HL-60 (cell line): ENCODE measurements at regions not wholly inside any gene's neighbourhood (a gene's known extent, or its start where the extent isn't known, plus 50 kb on each side); places are given as distances from the start of the nearest gene placed in this dataset.
"Not testable (repeated sequence)": the region's sequence is repeated elsewhere in the genome, so short reads cannot be mapped to it uniquely, and the experiment has no call there.

Source experiments
- GABPA ChIP-seq: IDR thresholded peaks from 2 replicates; pipeline ENCODE4 v1.6.1; 2012; ENCODE audit warnings: low read depth
- POLR2AphosphoS5 ChIP-seq: IDR thresholded peaks from 2 replicates; pipeline ENCODE4 v1.6.1; 2012; ENCODE audit warnings: low read depth
- SPI1 ChIP-seq: IDR thresholded peaks from 2 replicates; pipeline ENCODE4 v1.6.1; 2012; ENCODE audit warnings: low read depth, mild to moderate bottlenecking, borderline replicate concordance
- TF ChIP-seq, protein P1 (sequence below): IDR thresholded peaks from one replicate; pipeline ENCODE4 v1.5.1; 2011; ENCODE audit warnings: low read length, control low read depth, inconsistent platforms; ENCODE audit not compliant: insufficient read depth
- TF ChIP-seq, protein P2 (sequence below): IDR thresholded peaks from 2 replicates; pipeline ENCODE4 v1.6.1; 2012; ENCODE audit warnings: low read depth; ENCODE audit not compliant: insufficient replicate concordance

DNA sequence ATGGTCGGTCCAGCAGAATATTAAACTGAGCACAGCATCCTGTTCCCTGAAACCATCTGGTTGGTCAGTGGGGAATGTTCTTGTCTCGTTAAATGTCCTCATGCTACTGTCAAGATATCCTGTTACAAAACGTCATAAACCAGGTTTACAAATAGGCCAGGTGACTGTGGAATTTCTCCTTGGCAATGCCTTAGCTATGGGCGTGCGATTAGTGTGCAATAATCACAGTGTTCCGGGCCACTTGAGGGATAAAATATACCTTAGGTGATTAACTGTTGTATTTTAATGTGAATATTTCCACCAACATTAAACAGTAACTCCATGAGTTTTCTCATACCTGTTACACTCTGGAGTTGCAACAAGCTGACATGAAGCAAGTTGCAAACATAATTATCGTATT, 223.1 kb upstream of the FRG2C start:
- not testable (repeated sequence) for TF ChIP-seq POLR2AphosphoS5, SPI1, GABPA
- TF ChIP-seq, protein P1, sequence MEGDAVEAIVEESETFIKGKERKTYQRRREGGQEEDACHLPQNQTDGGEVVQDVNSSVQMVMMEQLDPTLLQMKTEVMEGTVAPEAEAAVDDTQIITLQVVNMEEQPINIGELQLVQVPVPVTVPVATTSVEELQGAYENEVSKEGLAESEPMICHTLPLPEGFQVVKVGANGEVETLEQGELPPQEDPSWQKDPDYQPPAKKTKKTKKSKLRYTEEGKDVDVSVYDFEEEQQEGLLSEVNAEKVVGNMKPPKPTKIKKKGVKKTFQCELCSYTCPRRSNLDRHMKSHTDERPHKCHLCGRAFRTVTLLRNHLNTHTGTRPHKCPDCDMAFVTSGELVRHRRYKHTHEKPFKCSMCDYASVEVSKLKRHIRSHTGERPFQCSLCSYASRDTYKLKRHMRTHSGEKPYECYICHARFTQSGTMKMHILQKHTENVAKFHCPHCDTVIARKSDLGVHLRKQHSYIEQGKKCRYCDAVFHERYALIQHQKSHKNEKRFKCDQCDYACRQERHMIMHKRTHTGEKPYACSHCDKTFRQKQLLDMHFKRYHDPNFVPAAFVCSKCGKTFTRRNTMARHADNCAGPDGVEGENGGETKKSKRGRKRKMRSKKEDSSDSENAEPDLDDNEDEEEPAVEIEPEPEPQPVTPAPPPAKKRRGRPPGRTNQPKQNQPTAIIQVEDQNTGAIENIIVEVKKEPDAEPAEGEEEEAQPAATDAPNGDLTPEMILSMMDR: not testable (repeated sequence)
- TF ChIP-seq, protein P2, sequence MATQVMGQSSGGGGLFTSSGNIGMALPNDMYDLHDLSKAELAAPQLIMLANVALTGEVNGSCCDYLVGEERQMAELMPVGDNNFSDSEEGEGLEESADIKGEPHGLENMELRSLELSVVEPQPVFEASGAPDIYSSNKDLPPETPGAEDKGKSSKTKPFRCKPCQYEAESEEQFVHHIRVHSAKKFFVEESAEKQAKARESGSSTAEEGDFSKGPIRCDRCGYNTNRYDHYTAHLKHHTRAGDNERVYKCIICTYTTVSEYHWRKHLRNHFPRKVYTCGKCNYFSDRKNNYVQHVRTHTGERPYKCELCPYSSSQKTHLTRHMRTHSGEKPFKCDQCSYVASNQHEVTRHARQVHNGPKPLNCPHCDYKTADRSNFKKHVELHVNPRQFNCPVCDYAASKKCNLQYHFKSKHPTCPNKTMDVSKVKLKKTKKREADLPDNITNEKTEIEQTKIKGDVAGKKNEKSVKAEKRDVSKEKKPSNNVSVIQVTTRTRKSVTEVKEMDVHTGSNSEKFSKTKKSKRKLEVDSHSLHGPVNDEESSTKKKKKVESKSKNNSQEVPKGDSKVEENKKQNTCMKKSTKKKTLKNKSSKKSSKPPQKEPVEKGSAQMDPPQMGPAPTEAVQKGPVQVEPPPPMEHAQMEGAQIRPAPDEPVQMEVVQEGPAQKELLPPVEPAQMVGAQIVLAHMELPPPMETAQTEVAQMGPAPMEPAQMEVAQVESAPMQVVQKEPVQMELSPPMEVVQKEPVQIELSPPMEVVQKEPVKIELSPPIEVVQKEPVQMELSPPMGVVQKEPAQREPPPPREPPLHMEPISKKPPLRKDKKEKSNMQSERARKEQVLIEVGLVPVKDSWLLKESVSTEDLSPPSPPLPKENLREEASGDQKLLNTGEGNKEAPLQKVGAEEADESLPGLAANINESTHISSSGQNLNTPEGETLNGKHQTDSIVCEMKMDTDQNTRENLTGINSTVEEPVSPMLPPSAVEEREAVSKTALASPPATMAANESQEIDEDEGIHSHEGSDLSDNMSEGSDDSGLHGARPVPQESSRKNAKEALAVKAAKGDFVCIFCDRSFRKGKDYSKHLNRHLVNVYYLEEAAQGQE: not testable (repeated sequence)
